Astrocyte (in vitro differentiated cells and primary cell): ENCODE measurements at regions not wholly inside any gene's neighbourhood (a gene's known extent, or its start where the extent isn't known, plus 50 kb on each side); places are given as distances from the start of the nearest gene placed in this dataset.

ENCODE experiments used
- CTCF ChIP-seq: IDR thresholded peaks from 2 replicates; pipeline ENCODE4 v1.5.1; 2011; ENCODE audit warnings: low read depth, mild to moderate bottlenecking, inconsistent platforms, low read length, moderate library complexity; ENCODE audit not compliant: insufficient read depth
- EZH2 ChIP-seq: IDR thresholded peaks from 2 replicates; pipeline ENCODE4 v1.6.1; 2012; ENCODE audit warnings: mild to moderate bottlenecking, low read length, inconsistent platforms; ENCODE audit not compliant: insufficient read depth

DNA sequence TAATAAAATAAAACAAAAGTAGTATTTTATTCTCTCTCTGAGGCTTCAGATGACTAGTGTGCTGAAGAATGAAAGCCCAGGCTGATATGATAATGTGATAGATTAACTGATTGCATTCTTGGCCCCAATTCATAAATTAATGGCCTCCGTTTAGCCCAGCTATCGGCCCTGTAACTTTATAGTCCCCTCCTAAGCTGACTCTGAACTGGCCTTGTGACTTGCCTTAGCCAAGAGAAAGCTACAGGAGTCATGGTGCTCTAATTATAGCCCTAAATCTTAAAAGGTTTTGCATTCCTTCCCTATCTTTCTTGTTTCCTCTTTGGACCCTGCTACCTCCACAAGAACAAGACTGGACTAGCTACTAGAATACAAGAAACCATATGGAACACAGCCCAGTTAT is 123.2 kb upstream of the EPHA3 start:
- TF ChIP-seq CTCF (no peak), EZH2 (no peak)
